ENCODE measurements at regions not wholly inside any gene's neighbourhood (a gene's known extent, or its start where the extent isn't known, plus 50 kb on each side); places are given as distances from the start of the nearest gene placed in this dataset.

- Histone ChIP-seq H3K27me3 (ENCODE audit: control insufficient read depth, insufficient read depth, low read length) (peaks cover 17% of the 10 kb centered on the region), H4K5ac (ENCODE audit: low read depth, low read length) (no peak overlapping the region), H2BK20ac (ENCODE audit: low read depth, low read length) (no peak overlapping the region), H2BK5ac (ENCODE audit: low read depth, low read length, poor library complexity, severe bottlenecking) (no peak overlapping the region), H2BK15ac (ENCODE audit: low read depth, low read length) (no peak overlapping the region), H3K4me3 (ENCODE audit: insufficient read depth, low read depth, low read length) (no peak overlapping the region), H3K14ac (replicated peaks; ENCODE audit: low read depth, low read length) (no peak overlapping the region), H4K91ac (ENCODE audit: insufficient read depth, low read depth, low read length) (no peak overlapping the region), H2AK9ac (replicated peaks; ENCODE audit: low read depth, low read length, poor library complexity) (no peak overlapping the region), H2BK120ac (ENCODE audit: low read depth, low read length) (no peak overlapping the region), H2AFZ (replicated peaks; ENCODE audit: low read length, poor library complexity) (no peak overlapping the region), H3K4ac (ENCODE audit: low read depth, low read length) (no peak overlapping the region), H3K4me2 (ENCODE audit: low read depth, low read length) (no peak overlapping the region), H3K36me3 (ENCODE audit: control insufficient read depth, insufficient read depth, low read length) (no peaks in the 10 kb centered on the region), H4K20me1 (ENCODE audit: insufficient read depth, low read length) (no peaks in the 10 kb centered on the region), H3K4me1 (ENCODE audit: control insufficient read depth, insufficient read depth, low read length) (no peaks in the 10 kb centered on the region), H3K18ac (ENCODE audit: low read depth, low read length) (no peak overlapping the region), H3K23ac (ENCODE audit: low read depth, low read length) (no peak overlapping the region), H3K79me1 (ENCODE audit: low read depth in 1 of 2, low read length in 2 of 2) (no peaks in the 10 kb centered on the region), H3K9me3 (ENCODE audit: control insufficient read depth, insufficient read depth, low read length) (peaks cover 3% of the 10 kb centered on the region; the same call in 1 of the 2 replicates), H3K27ac (ENCODE audit: insufficient read depth, low read length) (no peak overlapping the region), H3K56ac (ENCODE audit: extremely low read depth, insufficient read depth, low read length) (no peak overlapping the region), H3K9me1 (ENCODE audit: insufficient read depth, low read length) (no peaks in the 10 kb centered on the region), H4K8ac (ENCODE audit: low read depth in 2 of 2, low read length in 2 of 2) (no peak overlapping the region), H3K9ac (ENCODE audit: low read depth, low read length) (no peak overlapping the region), H2AK5ac (ENCODE audit: low read depth, low read length) (no peak overlapping the region)
- ChIA-PET POLR2A (ENCODE audit: unreplicated experiment) (no interaction called here), CTCF (interaction anchor here (0.6 kb wide), 1 partner anchor 16 kb away, joined by 4 read pairs; no protein-coding TSS in a partner anchor)
- in situ Hi-C loops (cut with MboI; ENCODE audit: low sequenced_read_pairs) (no loop called here), intact Hi-C loops (cut with micrococcal nuclease) (no loop called here), dilution Hi-C loops (cut with HindIII; ENCODE audit: low sequenced_read_pairs, unreplicated experiment) (no loop called here)
- TF ChIP-seq NFE2L2 (IDR thresholded peaks at IDR 0.05; ENCODE audit: low read depth, low read length) (no peak), CTCF (conservative IDR thresholded peaks at IDR 0.05; ENCODE audit: low read depth, low read length) (no peak), POLR2A (IDR thresholded peaks at IDR 0.05; ENCODE audit: low read depth, low read length) (no peak), MXI1 (IDR thresholded peaks at IDR 0.05; ENCODE audit: borderline replicate concordance, low read depth, low read length) (no peak), RFX5 (IDR thresholded peaks at IDR 0.05; ENCODE audit: low read depth, low read length) (no peak), RAD21 (IDR thresholded peaks at IDR 0.05; ENCODE audit: low read length) (no peak), MAZ (IDR thresholded peaks at IDR 0.05; ENCODE audit: borderline replicate concordance, low read depth, low read length) (no peak), MAFK (IDR thresholded peaks at IDR 0.05; ENCODE audit: low read depth, low read length) (no peak), CEBPB (IDR thresholded peaks at IDR 0.05; ENCODE audit: low read depth, low read length) (no peak), RCOR1 (IDR thresholded peaks at IDR 0.05; ENCODE audit: insufficient replicate concordance, low read length) (no peak), USF2 (IDR thresholded peaks at IDR 0.05; ENCODE audit: low read depth, low read length) (no peak), CHD1 (IDR thresholded peaks at IDR 0.05; ENCODE audit: low read depth, low read length) (no peak), BHLHE40 (IDR thresholded peaks at IDR 0.05; ENCODE audit: low read depth, low read length) (no peak), SMC3 (IDR thresholded peaks at IDR 0.05; ENCODE audit: low read depth, low read length) (no peak), ELK1 (IDR thresholded peaks at IDR 0.05; ENCODE audit: borderline replicate concordance, low read depth, low read length) (no peak), FOS (IDR thresholded peaks at IDR 0.05; ENCODE audit: low read depth, low read length) (no peak)
- WGBS, 2 experiments (ENCODE audit: extremely low coverage in 2 of 2, insufficient read length in 1 of 2), result no CpG with 5 or more reads among the region's 6 CpGs
- ATAC-seq (ENCODE audit: low read depth), result no peak
- no peak for DNase-seq
- no TSS peak for BruUV-seq (replicated peaks)
Measured at GRCh38 chr10:93131986-93132385, 58.3 kb downstream of the CYP26A1 start.

All from IMR-90 (cell line).